ENCODE measurements at regions not wholly inside any gene's neighbourhood (a gene's known extent, or its start where the extent isn't known, plus 50 kb on each side); places are given as distances from the start of the nearest gene placed in this dataset.
"Not testable (repeated sequence)": the region's sequence is repeated elsewhere in the genome, so short reads cannot be mapped to it uniquely, and the experiment has no call there.

DNA sequence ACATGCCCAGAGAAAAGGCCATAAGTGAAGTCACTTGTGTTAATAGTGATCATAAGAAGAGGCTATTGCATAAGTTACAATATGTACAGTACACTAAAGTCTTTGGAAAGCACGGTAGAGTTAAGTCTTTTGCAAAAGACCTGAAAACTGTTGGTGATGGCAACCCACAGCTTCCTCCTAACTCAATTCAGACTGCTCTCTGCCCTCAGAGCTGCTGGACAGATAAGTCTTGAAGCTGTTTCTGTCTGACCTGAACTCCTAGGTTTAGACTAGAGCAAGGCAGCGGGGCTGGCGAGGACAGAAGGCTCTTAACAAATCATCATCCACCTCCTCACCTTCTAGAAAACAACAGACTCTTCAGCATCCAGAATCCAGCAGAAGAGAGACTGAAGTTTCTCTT is 125.4 kb downstream of the CD24 start:
- no peak for DNase-seq (ENCODE audit: low spot score)

- no peak for DNase-seq (ENCODE audit: low spot score)
Measured at GRCh38 chr6:106847116-106847515, 127.4 kb downstream of the CD24 start.

DNA sequence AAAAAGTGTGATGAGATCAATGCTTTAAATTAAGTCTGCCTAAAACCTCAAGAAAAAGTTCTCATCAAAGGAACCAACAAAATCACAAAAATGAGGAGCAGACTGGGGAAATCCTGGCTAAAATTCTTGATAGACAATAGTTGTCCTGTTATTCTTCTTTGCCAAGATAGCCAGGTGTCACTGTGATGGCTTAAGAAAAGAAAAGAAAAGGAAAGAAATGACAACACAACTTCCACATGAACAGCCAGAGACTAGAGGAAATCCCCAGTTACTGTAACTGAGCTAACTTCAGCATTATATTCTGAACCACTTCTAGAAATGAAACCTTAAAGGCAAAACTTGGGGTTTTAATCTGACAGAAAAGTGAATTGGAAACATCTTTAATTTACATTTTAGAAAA is 129.6 kb downstream of the CD24 start:
- DNase-seq (ENCODE audit: low spot score): no peak

- DNase-seq (ENCODE audit: low spot score): no peak
Measured at GRCh38 chr6:106832766-106833510, 141.6 kb downstream of the CD24 start.

DNA sequence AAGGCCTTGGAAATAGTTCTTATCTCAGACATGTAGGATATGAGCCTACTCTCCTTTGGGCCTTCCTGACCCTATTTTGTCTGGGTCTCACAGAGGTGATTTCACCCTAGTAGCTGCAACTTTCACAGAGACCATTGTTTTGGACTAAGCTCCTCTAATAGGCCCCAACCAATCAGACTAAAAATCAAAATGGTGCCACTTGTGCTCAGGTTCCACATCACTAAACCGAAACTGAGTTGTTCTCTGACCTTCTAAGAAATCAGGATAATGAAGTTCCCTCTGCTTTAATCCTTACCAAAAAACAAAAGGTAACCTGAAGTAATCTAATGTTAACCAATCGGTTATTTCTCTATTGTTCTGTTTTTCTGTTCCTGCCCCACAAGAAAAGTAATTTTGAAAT is 143.6 kb downstream of the CD24 start:
- no peak for DNase-seq (ENCODE audit: low spot score)

- no peak for DNase-seq (ENCODE audit: low spot score)
Measured at GRCh38 chr6:106829451-106829850, 145.1 kb downstream of the CD24 start.

DNA sequence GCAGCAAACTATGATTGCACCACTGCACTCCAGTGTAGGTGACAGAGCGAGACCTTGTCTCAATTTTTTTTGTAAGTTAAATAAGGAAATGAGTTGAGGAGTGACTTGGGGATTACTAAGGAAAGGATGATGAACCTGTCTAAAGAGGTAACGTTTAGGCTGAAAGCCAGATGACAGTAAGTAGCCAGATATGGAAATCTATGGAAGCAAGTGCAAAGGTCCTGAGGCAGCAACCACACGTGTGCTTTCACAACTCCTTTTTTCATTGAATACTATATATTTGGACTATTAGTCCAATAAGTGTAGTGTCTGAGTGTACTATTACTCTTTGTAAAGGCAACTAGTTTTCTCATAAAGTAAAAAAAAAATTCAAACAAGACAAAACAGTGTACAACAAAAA is 147.4 kb downstream of the CD24 start:
- DNase-seq (ENCODE audit: low spot score): no peak

GRCh38 chr6:106825156-106825555 is 149.4 kb downstream of the CD24 start:
- DNase-seq (ENCODE audit: low spot score): no peak

DNA sequence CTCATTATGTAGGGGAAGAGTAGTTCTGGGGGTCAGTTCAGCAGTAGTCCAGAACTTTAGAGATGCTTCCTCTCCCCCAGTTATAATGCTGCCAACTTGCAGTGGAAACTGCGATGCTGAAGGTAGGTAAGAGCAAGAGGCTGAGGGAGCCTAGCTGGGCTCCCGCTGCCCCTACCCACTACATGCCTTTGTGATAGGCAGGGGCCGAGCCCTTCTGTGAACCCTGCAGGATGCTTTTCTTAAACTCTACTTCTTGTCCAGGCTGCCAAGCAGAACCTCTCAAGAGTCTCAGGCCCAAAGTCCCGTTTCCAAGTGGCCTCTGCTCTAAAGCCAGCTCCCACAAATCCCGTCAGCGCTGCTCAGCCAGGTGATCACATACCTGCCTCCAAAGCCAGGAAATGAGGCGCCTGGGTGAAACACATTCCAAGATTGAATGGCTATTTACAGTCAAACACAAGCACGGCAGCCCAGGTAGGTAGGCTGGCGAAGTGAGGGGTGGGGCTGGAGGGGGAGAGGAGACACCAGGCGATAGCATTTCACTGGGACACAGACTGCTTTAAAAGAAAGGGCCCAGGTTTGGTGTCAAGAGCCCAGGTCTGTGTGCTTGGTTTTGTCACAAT is 150.7 kb downstream of the CD24 start:
- DNase-seq (ENCODE audit: low spot score): no peak

- DNase-seq (ENCODE audit: low spot score): no peak
Measured at GRCh38 chr6:106823058-106823457, 151.5 kb downstream of the CD24 start.

DNA sequence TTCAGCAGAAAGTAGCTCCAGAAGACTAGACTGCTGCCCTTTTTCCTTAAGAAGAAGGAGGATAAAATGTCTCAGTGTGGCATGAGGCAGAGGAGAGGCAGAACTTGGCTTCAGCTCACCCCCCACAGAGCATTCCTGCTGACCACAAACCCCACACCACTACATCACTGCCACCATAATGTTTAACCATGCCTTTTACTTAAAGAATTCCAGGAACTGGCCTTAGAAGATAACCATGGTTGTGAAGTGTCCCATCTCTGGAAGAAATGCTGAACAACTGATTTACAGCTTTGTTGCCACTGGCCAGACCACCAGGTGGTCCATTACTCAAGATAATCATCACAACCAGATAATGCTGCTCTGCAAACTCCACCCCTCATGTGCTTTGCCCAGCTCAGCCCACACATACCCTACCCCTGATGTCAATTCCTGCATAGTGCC is 154.1 kb downstream of the CD24 start:
- DNase-seq (ENCODE audit: low spot score): no peak

DNA sequence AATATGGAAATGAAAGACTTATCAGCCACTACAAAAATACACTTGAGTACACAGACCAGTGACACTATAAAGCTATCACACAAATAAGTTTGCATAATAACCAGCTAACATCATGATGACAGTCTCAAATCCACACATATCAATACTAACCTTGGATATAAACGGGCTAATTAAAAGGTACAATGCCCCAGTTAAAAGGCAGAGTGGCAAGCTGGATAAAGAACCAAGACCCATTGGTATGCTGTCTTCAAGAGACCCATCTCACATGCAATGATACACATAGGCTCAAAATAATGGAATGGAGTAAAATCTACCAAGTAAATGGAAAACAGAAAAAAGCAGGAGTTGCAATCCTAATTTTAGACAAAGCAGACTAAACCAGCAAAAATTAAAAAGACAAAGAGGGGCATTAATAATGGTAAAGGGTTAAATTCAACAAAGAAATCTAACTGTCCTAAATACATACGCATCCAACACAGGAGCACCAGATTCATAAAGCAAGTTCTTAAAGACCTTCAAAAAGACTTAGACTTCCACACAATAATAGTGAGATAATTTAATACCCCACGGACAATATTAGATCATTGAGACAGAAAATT is 163.3 kb downstream of the CD24 start:
- DNase-seq (ENCODE audit: low spot score): no peak

DNA sequence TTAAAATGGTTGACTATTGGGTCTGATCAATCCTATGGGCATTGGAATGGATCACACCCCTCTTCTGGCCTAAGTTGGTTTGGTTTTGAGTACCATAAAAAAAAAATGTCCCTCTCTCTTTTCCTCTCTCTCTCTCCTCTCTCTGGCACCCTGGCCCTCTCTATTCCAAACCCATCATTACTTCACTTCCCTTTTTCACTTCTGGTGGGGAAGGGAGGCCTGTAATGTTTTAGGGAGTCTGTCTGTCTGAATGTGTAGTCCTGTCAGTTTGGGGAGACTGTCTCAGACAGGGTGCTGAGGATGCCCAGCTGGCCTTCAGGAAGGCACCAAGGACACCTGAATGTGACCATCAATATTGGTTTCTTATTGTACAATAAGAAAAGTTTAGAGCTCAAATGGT is 165.8 kb downstream of the CD24 start:
- DNase-seq (ENCODE audit: low spot score): no peak

DNA sequence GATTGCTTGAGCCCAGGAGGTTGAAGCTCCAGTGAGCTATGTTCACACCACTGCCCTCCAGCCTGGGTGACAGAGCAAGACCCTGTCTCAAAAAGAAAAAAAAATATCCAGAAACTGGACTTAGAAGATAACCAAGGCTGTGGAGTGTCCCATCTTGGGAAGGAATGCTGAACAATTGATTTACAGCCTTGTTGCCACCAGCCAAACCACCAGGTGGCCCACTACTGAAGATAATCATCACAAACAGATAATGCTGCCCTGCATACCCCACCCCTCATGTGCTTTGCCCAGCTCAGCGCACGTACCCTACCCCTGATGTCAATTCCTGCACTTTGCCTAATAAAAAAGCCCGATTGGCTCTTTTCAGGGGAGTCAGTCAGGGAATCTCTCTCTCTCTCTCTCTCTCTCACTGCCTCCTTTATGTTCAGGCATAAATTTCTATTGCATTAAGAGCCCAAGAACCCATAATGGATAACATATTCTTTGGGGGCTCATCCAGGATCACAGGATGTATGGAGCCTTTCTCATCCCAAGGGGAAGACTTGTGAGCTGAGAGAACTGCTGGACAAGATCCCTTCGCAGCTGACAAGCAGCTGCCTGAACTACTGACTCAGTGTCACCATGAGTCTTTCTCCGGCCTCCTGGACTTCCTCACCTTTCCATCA is 166.4 kb downstream of the CD24 start:
- no peak for DNase-seq (ENCODE audit: low spot score)

DNA sequence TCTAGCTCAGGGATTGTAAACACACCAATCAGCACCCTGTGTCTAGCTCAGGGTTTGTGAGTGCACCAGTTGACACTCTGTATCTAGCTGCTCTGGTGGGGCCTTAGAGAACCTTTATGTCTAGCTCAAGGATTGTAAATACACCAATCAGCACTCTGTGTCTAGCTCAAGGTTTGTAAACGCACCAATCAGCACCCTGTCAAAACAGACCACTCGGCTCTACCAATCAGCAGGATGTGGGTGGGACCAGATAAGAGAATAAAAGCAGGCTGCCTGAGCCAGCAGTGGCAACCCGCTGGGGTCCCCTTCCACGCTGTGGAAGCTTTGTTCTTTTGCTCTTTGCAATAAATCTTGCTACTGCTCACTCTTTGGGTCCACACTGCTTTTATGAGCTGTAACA is 168.3 kb downstream of the CD24 start:
- not testable (repeated sequence) for DNase-seq (ENCODE audit: low spot score)

- no peak for DNase-seq (ENCODE audit: low spot score)
Measured at GRCh38 chr6:106805771-106806170, 168.8 kb downstream of the CD24 start.

GRCh38 chr6:106804346-106805335 is 169.9 kb downstream of the CD24 start:
- DNase-seq (ENCODE audit: low spot score): no peak

DNA sequence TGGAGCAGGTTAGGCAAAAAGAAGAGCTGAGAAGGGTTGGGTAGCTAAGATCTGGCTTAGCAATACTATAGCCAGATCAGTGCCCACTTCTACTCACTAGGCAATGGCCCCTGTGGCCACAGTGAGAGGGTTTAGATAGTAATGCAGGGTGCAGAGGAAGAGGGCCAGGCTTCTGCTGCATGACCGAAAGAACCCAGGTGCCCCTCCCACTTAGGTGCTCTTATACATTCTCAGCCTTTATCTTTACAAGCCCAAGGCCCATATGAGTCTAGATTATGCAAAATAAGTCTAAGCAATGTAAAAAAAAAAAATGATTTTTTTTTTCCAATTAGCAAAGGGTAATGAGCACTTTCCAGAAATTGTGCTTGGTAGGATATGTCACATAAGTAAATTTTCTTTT is 171.3 kb downstream of the CD24 start:
- DNase-seq (ENCODE audit: low spot score): no peak

- DNase-seq (ENCODE audit: low spot score): no peak
Measured at GRCh38 chr6:106802139-106802538, 172.4 kb downstream of the CD24 start.

DNA sequence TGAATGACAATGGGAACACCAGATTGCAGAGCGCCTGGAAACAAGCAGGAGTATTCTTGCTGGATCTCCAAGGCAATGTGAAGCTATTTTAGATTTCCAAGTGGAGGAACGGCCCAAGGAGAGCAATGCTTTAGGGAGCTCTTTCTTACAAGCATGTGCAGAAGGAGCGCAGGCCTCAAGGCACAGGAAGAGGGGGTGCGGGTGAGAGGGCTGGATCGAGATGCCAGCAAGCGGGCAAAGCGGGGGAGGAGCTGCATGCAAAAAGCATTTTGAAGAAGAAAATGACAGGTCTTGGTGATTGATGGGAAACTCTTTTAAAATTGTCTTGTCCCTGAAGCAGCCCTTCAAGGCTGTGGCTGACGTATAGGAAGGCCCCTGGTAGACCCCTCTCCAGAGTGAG is 171.9 kb downstream of the QRSL1 start:
- no peak for DNase-seq (ENCODE audit: low spot score)

DNA sequence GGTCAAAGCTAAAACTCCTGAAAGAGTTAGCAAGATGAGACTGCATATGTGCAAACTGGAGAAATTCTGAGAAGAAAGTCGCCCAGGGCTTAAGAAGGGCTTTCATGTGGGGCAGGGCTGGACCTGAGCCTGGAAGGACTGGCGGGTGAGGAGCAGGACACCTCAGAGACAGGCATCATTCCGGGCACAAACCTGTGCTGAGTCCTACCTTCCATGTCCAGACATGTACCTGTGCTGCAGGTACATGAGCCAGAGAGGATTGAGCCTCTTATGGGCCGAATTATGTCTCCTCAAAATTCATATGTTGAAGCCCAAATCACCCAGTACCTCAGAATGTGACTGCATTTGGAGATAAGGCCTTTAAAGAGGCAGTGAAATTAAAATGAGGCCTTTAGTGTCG is 171.0 kb downstream of the QRSL1 start:
- DNase-seq (ENCODE audit: low spot score): no peak

Data from globus pallidus (tissue), 1 donor.